ENCODE measurements at regions not wholly inside any gene's neighbourhood (a gene's known extent, or its start where the extent isn't known, plus 50 kb on each side); places are given as distances from the start of the nearest gene placed in this dataset.

GRCh38 chr22:34038801-34039555 is 118.7 kb upstream of the LARGE1 start:
- DNase-seq (ENCODE audit: low read depth), result no peak
- TF ChIP-seq CTCF (conservative IDR thresholded peaks at IDR 0.05; ENCODE audit: control insufficient read depth, insufficient read depth, low read depth, low read length), result no peak
- H3K4me3 ChIP-seq (ENCODE audit: control insufficient read depth, low read depth, low read length), result no peak overlapping the region

- TF ChIP-seq CTCF (conservative IDR thresholded peaks at IDR 0.05; ENCODE audit: control insufficient read depth, insufficient read depth, low read depth, low read length), result no peak
- no peak for DNase-seq (ENCODE audit: low read depth)
- no peak overlapping the region for H3K4me3 ChIP-seq (ENCODE audit: control insufficient read depth, low read depth, low read length)
Observed at GRCh38 chr22:34045311-34045710, 125.0 kb upstream of the LARGE1 start.

- no peak for TF ChIP-seq CTCF (conservative IDR thresholded peaks at IDR 0.05; ENCODE audit: control insufficient read depth, insufficient read depth, low read depth, low read length)
Observed at GRCh38 chr22:34055525-34056200, 135.4 kb upstream of the LARGE1 start.

GRCh38 chr22:34057726-34058125 is 137.4 kb upstream of the LARGE1 start:
- DNase-seq (ENCODE audit: low read depth), result no peak
- no peak overlapping the region for H3K4me3 ChIP-seq (ENCODE audit: control insufficient read depth, low read depth, low read length)
- TF ChIP-seq CTCF (conservative IDR thresholded peaks at IDR 0.05; ENCODE audit: control insufficient read depth, insufficient read depth, low read depth, low read length), result no peak

More at GRCh38 chr22:34055525-34056200, 135.4 kb upstream of the LARGE1 start:
- DNase-seq (ENCODE audit: low read depth), result no peak
- H3K4me3 ChIP-seq (ENCODE audit: control insufficient read depth, low read depth, low read length), result no peak overlapping the region

- no peak for DNase-seq (ENCODE audit: low read depth)
- TF ChIP-seq CTCF (conservative IDR thresholded peaks at IDR 0.05; ENCODE audit: control insufficient read depth, insufficient read depth, low read depth, low read length), result no peak
- H3K4me3 ChIP-seq (ENCODE audit: control insufficient read depth, low read depth, low read length), result no peak overlapping the region
Observed at GRCh38 chr22:34064696-34065095, 144.4 kb upstream of the LARGE1 start.

- DNase-seq (ENCODE audit: low read depth), result no peak
- no peak for TF ChIP-seq CTCF (conservative IDR thresholded peaks at IDR 0.05; ENCODE audit: control insufficient read depth, insufficient read depth, low read depth, low read length)
- H3K4me3 ChIP-seq (ENCODE audit: control insufficient read depth, low read depth, low read length), result no peak overlapping the region
Observed at GRCh38 chr22:34067031-34067430, 146.8 kb upstream of the LARGE1 start.
